Panc1 (cell line): ENCODE measurements at regions not wholly inside any gene's neighbourhood (a gene's known extent, or its start where the extent isn't known, plus 50 kb on each side); places are given as distances from the start of the nearest gene placed in this dataset.

Experiments
- ATAC-seq: fragments of 200-7000 bp; cut with Tn5 transposase; 2 replicates; pipeline ENCODE4 v1.9.1; 2020; ENCODE audit warnings: mild to moderate bottlenecking, moderate library complexity
- BruUV-seq: library from RNA; stranded (reverse); fragments of 400-500 nt; replicated peaks from 2 replicates; lab custom pipeline; 2021; lab: Mats Ljungman, UMichigan
- CTCF ChIA-PET: fragments of 300-600 bp; sonication (Branson Sonifier 250); formaldehyde crosslinking; loops from one replicate; lab custom pipeline; 2022; ENCODE audit warnings: antibody characterized with exemption; lab: Charles Lee
- POLR2A ChIA-PET: fragments of 300-600 bp; sonication (Branson Sonifier 250); formaldehyde crosslinking; loops from one replicate; lab custom pipeline; 2022; ENCODE audit warnings: antibody characterized with exemption; lab: Charles Lee
- DNase-seq: peaks from one replicate; pipeline ENCODE4 v3.0.0-alpha.2; 2010; ENCODE audit warnings: low read depth, low spot score
- H3K27ac ChIP-seq: 2 replicates; pipeline ENCODE4 v1.5.1; 2011; ENCODE audit warnings: mild to moderate bottlenecking, low read length, inconsistent platforms
- H3K27me3 ChIP-seq: fragments of 200-500 bp; sonication (Bioruptor generic); 2 replicates; pipeline ENCODE4 v1.6.0; 2014; ENCODE audit warnings: low read length, inconsistent platforms; ENCODE audit not compliant: control insufficient read depth, insufficient read depth
- H3K36me3 ChIP-seq: fragments of 200-500 bp; sonication (Bioruptor generic); 2 replicates; pipeline ENCODE4 v1.5.1; 2014; ENCODE audit warnings: inconsistent platforms, mild to moderate bottlenecking, low read length, moderate library complexity; ENCODE audit not compliant: control insufficient read depth, insufficient read depth
- H3K4me1 ChIP-seq: 2 replicates; pipeline ENCODE4 v1.5.1; 2011; ENCODE audit warnings: inconsistent platforms, mild to moderate bottlenecking, low read length, moderate library complexity; ENCODE audit not compliant: control insufficient read depth, insufficient read depth
- H3K4me3 ChIP-seq, 2 experiments: 2 replicates each; pipeline ENCODE4 v1.5.1; 2011 to 2012; ENCODE audit warnings: low read depth in 2 of 2, low read length in 2 of 2, mild to moderate bottlenecking in 2 of 2, inconsistent platforms in 1 of 2, moderate library complexity in 1 of 2
- H3K9me3 ChIP-seq: fragments of 200-500 bp; sonication (Bioruptor generic); 2 replicates; pipeline ENCODE4 v1.5.1; 2014; ENCODE audit warnings: low read depth, mild to moderate bottlenecking, inconsistent platforms, low read length, moderate library complexity; ENCODE audit not compliant: control insufficient read depth, insufficient read depth
- CTCF ChIP-seq: fragments of 450-650 bp; IDR thresholded peaks from 2 replicates; pipeline ENCODE4 v1.5.1; 2017; ENCODE audit warnings: mild to moderate bottlenecking
- POLR2AphosphoS5 ChIP-seq: IDR thresholded peaks from 2 replicates; pipeline ENCODE4 v1.6.1; 2012; ENCODE audit warnings: mild to moderate bottlenecking, low read depth, low read length, moderate library complexity
- REST ChIP-seq, 2 experiments: IDR thresholded peaks; 2 replicates each; pipeline ENCODE4 v1.6.1; 2011 to 2012; ENCODE audit warnings: low read depth in 2 of 2, control low read depth in 1 of 2, low read length in 1 of 2, mild to moderate bottlenecking in 1 of 2, moderate library complexity in 1 of 2; ENCODE audit not compliant: insufficient read depth in 1 of 2
- SIN3A ChIP-seq: IDR thresholded peaks from 2 replicates; pipeline ENCODE4 v1.6.1; 2012; ENCODE audit warnings: low read depth, mild to moderate bottlenecking, low read length, moderate library complexity, borderline replicate concordance; ENCODE audit not compliant: insufficient read depth
- TCF7L2 ChIP-seq: IDR thresholded peaks from 2 replicates; pipeline ENCODE4 v1.6.1; 2011; ENCODE audit warnings: mild to moderate bottlenecking, low read depth, low read length, inconsistent platforms
- in situ Hi-C: cut with HindIII; loops from 2 replicates; pipeline ENCODE4 v1.10.0; 2016; ENCODE audit warnings: low sequenced_read_pairs, low pct_unique_long_range_greater_than_20kb
- intact Hi-C: fragments of 100-400 bp; cut with micrococcal nuclease; formaldehyde crosslinking; loops from one replicate; pipeline ENCODE4 v1.10.0; 2022; ENCODE audit not compliant: unreplicated experiment

- H3K9me3 ChIP-seq = no peaks in the 10 kb centered on the region
- no TSS peak for BruUV-seq
- TF ChIP-seq POLR2AphosphoS5 (no peak), SIN3A (no peak), REST (IDR thresholded peaks at IDR 0.05; ENCODE audit: insufficient read depth in 1 of 2, low read depth in 2 of 2, low read length in 1 of 2) (no peak)
- H3K27me3 ChIP-seq = no peaks in the 10 kb centered on the region
- DNase-seq (no peak), ATAC-seq (no peak)
- no peak overlapping the region for H3K27ac ChIP-seq
- in situ Hi-C loops (no loop called here), intact Hi-C loops (no loop called here)
- H3K4me1 ChIP-seq = no peaks in the 10 kb centered on the region
- no peaks in the 10 kb centered on the region for H3K36me3 ChIP-seq
- no peak overlapping the region for H3K4me3 ChIP-seq
- ChIA-PET CTCF (no interaction called here), POLR2A (no interaction called here)
Measured at GRCh38 chr1:96087719-96088118, 633.9 kb upstream of the PTBP2 start.

GRCh38 chr1:96090134-96090533 lies 631.5 kb upstream of the PTBP2 start:
- no peaks in the 10 kb centered on the region for H3K27me3 ChIP-seq
- POLR2A ChIA-PET = no interaction called here
- BruUV-seq = no TSS peak

More at GRCh38 chr1:96090134-96090533, 631.5 kb upstream of the PTBP2 start:
- no peak overlapping the region for H3K27ac ChIP-seq
- no peak for DNase-seq
- intact Hi-C loops = no loop called here
- in situ Hi-C loops = no loop called here
- TF ChIP-seq SIN3A (no peak), CTCF (no peak), TCF7L2 (no peak), POLR2AphosphoS5 (no peak), REST (IDR thresholded peaks at IDR 0.05; ENCODE audit: insufficient read depth in 1 of 2, low read depth in 2 of 2, low read length in 1 of 2) (no peak)
- CTCF ChIA-PET = no interaction called here
- H3K4me3 ChIP-seq = no peak overlapping the region
- H3K36me3 ChIP-seq = no peaks in the 10 kb centered on the region
- H3K4me1 ChIP-seq = no peaks in the 10 kb centered on the region
- no peak for ATAC-seq
- no peaks in the 10 kb centered on the region for H3K9me3 ChIP-seq
